Loucy (cell line): ENCODE measurements at regions not wholly inside any gene's neighbourhood (a gene's known extent, or its start where the extent isn't known, plus 50 kb on each side); places are given as distances from the start of the nearest gene placed in this dataset.

Experiments
- H2AFZ ChIP-seq: fragments of 200-600 bp; sonication (generic); 2 replicates; pipeline ENCODE4 v1.6.0; 2016; ENCODE audit warnings: antibody characterized with exemption, mild to moderate bottlenecking, low read length, moderate library complexity
- H3F3A ChIP-seq: fragments of 200-600 bp; 2 replicates; pipeline ENCODE4 v1.6.0; 2016; ENCODE audit warnings: antibody characterized with exemption, low read depth, mild to moderate bottlenecking
- H3K27me3 ChIP-seq: fragments of 200-600 bp; sonication (generic); 2 replicates; pipeline ENCODE4 v1.6.1; 2014; ENCODE audit warnings: low read length, mild to moderate bottlenecking; ENCODE audit not compliant: insufficient read depth, poor library complexity, severe bottlenecking
- H3K36me3 ChIP-seq: fragments of 200-600 bp; sonication (generic); 2 replicates; pipeline ENCODE4 v1.6.1; 2016; ENCODE audit warnings: low read length; ENCODE audit not compliant: insufficient read depth
- H3K4me1 ChIP-seq: fragments of 200-600 bp; sonication (generic); 2 replicates; pipeline ENCODE4 v1.5.1; 2014; ENCODE audit warnings: low read length, mild to moderate bottlenecking; ENCODE audit not compliant: insufficient read depth, poor library complexity, severe bottlenecking
- H3K4me2 ChIP-seq: fragments of 200-600 bp; sonication (generic); 2 replicates; pipeline ENCODE4 v1.6.0; 2014; ENCODE audit warnings: antibody characterized with exemption, low read length, low read depth, mild to moderate bottlenecking; ENCODE audit not compliant: poor library complexity, severe bottlenecking
- H3K4me3 ChIP-seq: fragments of 200-600 bp; sonication (generic); 2 replicates; pipeline ENCODE4 v1.5.1; 2014; ENCODE audit warnings: low read length, mild to moderate bottlenecking, mixed read lengths; ENCODE audit not compliant: poor library complexity, severe bottlenecking
- H3K79me2 ChIP-seq: fragments of 200-600 bp; sonication (generic); 2 replicates; pipeline ENCODE4 v1.6.1; 2014; ENCODE audit warnings: low read length; ENCODE audit not compliant: insufficient read depth
- H3K9ac ChIP-seq: fragments of 200-600 bp; sonication (generic); 2 replicates; pipeline ENCODE4 v1.6.0; 2014; ENCODE audit warnings: mild to moderate bottlenecking, low read depth, low read length, moderate library complexity; ENCODE audit not compliant: poor library complexity, severe bottlenecking
- H3K9me2 ChIP-seq: fragments of 200-600 bp; sonication (generic); replicated peaks from 2 replicates; pipeline ENCODE4 v1.6.1; 2016; ENCODE audit warnings: low read depth, low read length, mixed read lengths
- H3K9me3 ChIP-seq: fragments of 200-600 bp; sonication (generic); 2 replicates; pipeline ENCODE4 v1.6.1; 2014; ENCODE audit warnings: mild to moderate bottlenecking, antibody characterized with exemption, low read length, low read depth; ENCODE audit not compliant: insufficient read depth
- H4K20me1 ChIP-seq: fragments of 200-600 bp; sonication (generic); 2 replicates; pipeline ENCODE4 v1.6.0; 2014; ENCODE audit warnings: antibody characterized with exemption, low read length, mild to moderate bottlenecking; ENCODE audit not compliant: insufficient read depth, poor library complexity, severe bottlenecking
- CTCF ChIP-seq: fragments of 200-600 bp; sonication (generic); conservative IDR thresholded peaks from 2 replicates; pipeline ENCODE4 v1.5.1; 2014; ENCODE audit warnings: mild to moderate bottlenecking, antibody characterized with exemption, low read length
- EZH2phosphoT487 ChIP-seq: fragments of 200-600 bp; IDR thresholded peaks from 2 replicates; pipeline ENCODE4 v1.6.1; 2018; ENCODE audit warnings: antibody characterized with exemption, mild to moderate bottlenecking, moderate library complexity, borderline replicate concordance

DNA sequence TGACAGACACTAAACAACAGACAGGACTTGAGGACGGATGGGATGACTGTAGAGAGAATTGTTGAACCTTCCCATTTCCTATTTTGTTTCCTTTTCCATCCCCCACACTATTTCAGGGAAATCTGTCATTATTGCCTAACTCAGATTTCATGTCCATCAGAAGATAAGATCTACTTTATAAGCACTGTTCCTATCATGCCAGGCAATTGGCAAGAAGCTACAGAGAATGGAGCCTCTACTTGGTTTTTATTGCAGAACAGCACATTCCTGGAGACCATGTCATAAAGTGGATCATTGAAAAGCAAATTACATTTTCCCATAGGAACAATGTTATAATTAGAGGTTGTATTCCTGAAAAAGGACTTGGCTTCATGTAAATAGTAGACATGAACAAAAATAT is 173.7 kb upstream of the KIF2A start:
- Histone ChIP-seq H3K9me2 (no peaks in the 10 kb centered on the region), H3K9ac (no peak overlapping the region), H3K4me3 (no peak overlapping the region), H3K4me1 (peaks cover 17% of the 10 kb centered on the region), H3F3A (no peaks in the 10 kb centered on the region; the same call in 1 of the 2 replicates), H3K36me3 (no peaks in the 10 kb centered on the region), H2AFZ (no peak overlapping the region), H4K20me1 (no peaks in the 10 kb centered on the region), H3K79me2 (no peaks in the 10 kb centered on the region), H3K27me3 (no peaks in the 10 kb centered on the region), H3K9me3 (no peaks in the 10 kb centered on the region), H3K4me2 (no peak overlapping the region)
- no peak for TF ChIP-seq CTCF
- no peak for TF ChIP-seq EZH2phosphoT487

DNA sequence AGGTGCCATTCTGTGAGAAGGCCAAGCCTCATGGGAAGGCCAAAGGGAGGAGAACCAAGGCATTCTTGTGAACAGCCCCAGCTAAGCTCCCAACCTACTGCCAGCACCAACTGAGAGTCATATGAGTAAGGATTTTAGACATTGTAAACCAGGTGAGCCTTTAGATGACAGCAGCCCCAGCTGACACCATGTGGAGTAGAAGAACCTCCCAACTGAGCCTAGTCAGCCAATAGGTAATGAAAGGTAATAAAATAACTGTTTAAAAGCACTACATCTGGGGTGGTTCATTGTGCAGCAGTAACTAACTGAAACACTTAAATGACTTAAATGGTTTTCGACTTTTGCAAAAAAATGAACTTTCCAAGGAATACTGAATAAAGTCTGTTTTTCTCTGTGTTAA is 172.6 kb upstream of the KIF2A start:
- no peak overlapping the region for H3K9ac ChIP-seq
- H3K27me3 ChIP-seq = no peaks in the 10 kb centered on the region
- no peak overlapping the region for H2AFZ ChIP-seq
- no peaks in the 10 kb centered on the region for H4K20me1 ChIP-seq
- no peaks in the 10 kb centered on the region for H3K36me3 ChIP-seq
- H3K9me3 ChIP-seq = no peaks in the 10 kb centered on the region
- peaks cover 26% of the 10 kb centered on the region for H3K4me1 ChIP-seq
- H3K4me3 ChIP-seq = no peak overlapping the region
- H3K79me2 ChIP-seq = no peaks in the 10 kb centered on the region
- no peaks in the 10 kb centered on the region for H3K9me2 ChIP-seq
- TF ChIP-seq EZH2phosphoT487 (no peak), CTCF (no peak)
- H3K4me2 ChIP-seq = no peak overlapping the region
- H3F3A ChIP-seq = no peaks in the 10 kb centered on the region; the same call in 1 of the 2 replicates

DNA sequence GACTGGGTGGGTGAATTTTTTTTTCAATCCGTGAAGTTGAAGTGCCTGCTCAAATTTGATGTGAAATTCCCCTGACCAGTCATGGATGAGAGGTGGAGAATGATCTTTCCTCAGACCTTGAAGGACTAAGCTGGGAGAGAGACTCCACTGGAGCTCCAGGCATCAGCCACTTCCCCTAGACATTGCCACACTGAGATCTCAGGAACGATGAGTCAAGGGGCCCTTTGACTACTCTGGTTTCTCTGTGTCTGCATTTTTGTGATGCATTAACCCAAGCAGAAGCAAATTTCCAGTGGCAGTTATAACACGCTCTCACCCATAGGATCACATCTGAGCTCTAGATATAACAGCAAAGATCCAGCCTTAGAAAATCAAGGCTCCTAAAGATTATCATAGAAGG is 171.2 kb upstream of the KIF2A start:
- TF ChIP-seq CTCF = no peak
- no peak for TF ChIP-seq EZH2phosphoT487
- H3K36me3 ChIP-seq = no peaks in the 10 kb centered on the region
- H3K4me3 ChIP-seq = no peak overlapping the region
- no peak overlapping the region for H2AFZ ChIP-seq
- H3K79me2 ChIP-seq = no peaks in the 10 kb centered on the region
- H3F3A ChIP-seq = no peaks in the 10 kb centered on the region; the same call in 1 of the 2 replicates
- H3K4me1 ChIP-seq = peaks cover 38% of the 10 kb centered on the region
- H3K27me3 ChIP-seq = no peaks in the 10 kb centered on the region
- H3K9me2 ChIP-seq = no peaks in the 10 kb centered on the region
- no peak overlapping the region for H3K9ac ChIP-seq
- peak overlapping the region; percentile 21 for H3K4me2 ChIP-seq
- H4K20me1 ChIP-seq = no peaks in the 10 kb centered on the region
- no peaks in the 10 kb centered on the region for H3K9me3 ChIP-seq
